ENCODE measurements at regions not wholly inside any gene's neighbourhood (a gene's known extent, or its start where the extent isn't known, plus 50 kb on each side); places are given as distances from the start of the nearest gene placed in this dataset.
"Not testable (repeated sequence)": the region's sequence is repeated elsewhere in the genome, so short reads cannot be mapped to it uniquely, and the experiment has no call there.

DNA sequence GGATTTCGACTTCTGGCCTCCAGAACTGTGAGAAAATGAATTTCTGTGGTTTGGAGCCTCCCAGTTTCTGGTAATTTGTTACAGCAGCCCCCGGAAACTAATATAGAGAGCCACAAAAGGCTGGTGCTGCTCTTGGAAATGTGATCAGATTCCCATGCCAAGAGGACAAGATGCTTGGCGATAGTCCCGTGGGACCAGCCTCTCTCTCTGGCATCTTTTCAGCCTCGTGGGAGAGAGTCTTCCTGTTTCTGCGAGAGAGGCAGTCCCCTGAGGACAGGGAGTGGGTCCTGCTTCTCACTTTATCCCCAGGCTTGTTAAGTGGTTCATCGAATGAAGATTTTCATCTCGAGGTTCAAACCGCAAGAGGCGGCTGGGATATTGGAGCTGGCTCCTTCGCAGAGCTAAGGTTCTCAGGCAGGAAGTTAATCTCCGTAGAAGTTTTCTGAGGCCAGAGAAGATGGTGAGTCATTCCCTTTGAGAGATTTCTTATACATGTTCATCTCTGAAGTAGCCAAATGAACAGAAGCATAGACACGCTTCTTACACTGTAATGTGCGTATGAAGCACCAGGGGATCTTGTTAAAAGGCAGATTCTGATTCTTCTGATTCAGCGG lies 211.6 kb upstream of the SDK2 start:
- no peak for DNase-seq

DNA sequence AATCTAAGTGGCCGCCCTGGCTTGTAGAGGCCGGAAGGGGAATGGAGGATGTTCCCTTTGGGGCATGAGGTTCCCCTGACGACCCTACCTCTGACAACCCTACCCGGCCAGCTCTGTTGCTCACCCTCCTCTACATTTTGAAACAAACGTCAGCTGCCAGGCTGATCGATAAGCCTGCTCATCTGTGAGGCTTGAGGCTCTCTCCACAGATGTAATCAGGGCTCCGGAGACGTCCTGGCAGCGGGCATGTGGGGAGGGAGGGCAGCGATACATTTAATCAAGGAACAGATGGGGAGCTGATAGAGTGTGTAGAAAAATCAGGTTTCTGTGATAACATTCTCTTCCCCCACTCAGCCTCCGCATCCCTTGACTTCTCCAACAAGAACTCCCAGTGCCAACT lies 212.3 kb upstream of the SDK2 start:
- no peak for DNase-seq

DNA sequence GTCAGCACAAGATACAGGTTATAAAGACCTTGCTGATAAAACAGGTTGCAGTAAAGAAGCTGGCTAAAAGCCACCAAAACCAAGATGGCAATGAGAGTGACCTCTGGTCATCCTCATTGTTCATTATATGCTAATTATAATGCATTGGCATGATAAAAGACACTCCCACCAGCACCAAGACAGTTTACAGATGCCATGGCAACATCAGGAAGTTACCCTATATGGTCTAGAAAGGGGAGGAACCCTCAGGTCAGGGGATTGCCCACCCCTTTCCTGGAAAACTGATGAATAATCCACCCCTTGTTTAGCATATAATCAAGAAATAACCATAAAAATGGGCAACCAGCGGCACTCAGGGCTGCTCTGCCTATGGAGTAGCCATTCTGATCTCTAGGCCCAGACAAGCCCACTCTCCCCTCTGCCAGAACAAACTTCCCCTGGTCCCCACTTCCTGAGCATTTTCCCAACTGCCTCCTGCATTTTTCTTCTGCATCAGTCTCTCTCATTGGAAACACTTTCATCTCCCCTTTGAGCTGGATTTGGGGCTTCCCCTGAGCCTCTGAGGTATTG lies 215.3 kb upstream of the SDK2 start:
- not testable (repeated sequence) for DNase-seq

DNA sequence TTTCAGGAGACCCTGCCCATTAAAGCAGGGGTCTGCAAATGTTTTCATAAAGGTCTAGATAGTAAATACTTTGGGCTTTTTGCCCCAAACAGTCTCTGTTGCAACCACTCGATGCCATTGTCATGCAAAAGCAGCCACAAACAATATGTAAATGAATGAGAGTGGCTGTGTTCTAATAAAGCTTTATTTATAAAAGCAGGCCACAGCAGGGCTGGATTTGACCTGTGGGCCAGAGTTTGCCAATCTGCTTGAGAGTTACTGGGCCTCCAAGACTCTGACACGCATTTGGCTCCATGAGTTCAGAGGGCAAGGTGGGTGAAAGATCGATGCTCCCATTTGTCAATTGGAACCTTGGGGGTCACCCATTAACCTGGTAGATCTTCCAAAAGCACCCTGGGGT lies 217.3 kb upstream of the SDK2 start:
- no peak for DNase-seq

DNA sequence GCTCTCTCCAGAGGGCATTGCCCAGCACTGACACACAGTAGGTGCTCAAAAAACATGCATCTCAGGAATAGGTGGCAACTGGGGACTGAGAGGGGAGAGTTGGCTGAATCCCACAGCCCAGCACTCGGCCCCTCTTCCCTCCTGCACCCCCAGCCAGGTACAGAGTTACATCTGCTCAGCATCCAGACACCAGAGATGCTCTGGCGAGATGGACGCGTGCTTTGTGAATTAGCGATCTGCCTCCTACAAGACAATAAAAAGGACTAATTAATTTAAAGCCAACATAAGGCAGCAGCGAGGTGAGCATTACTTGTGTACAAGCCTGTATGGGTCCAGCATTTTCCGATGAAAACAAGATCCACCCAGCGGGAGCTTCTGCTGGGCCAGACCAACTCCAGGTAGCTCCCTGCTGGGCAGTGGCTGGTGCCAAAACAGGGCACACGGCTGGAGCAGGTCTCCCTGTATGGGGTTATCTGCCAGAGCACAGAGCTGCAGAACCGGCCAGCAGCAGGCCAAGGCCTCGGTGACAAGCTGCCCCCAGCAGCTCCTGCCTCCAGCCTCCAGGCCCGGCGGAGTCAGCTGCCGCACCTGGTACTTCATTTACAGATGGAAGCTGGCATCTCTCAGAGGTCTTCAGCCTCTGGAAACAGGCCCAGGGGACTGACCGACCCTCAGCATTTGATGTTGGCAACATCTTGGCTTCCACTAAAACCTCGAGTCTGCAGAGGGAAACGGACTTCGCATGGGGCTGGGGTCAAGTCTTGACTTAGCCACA lies 219.7 kb upstream of the SDK2 start:
- no peak for DNase-seq

DNA sequence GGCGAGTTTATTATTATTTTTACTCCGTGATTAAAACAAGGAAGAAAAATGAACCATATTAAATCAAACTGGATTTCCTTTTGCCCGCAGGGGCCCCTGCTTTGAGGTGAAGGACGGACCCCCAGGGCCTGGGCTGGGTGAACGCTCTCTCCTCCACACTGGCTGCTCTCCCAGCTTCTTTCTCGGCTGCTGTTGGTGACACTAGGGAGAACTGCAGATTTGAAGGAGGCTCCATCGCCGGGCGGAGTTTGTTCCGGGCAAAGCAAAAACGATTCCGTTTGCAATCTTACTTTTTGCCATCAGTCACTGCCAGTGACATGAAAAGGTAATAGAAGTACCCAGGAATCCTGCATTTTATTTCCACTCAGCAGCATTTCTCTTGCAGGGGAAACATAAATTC lies 221.6 kb upstream of the SDK2 start:
- no peak for DNase-seq

DNA sequence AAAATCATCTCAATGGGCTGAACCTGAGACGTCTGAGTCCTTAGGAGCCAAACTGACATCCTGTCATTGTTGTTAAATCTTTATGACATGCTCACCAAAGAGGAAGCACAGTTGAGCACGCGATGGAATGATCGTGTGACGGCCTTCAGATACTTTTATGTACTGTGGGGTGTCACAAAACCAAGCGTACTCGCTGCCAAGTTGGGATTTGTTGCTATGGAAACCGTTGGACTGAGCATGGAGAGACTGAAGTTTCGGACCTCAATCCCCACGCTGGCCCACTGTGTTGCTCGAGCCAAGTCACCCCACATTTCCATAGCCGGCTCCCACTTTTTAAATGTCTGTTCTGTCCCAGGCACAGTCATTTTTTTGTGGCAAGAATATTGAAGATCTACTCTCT lies 222.8 kb upstream of the SDK2 start:
- no peak for DNase-seq

DNA sequence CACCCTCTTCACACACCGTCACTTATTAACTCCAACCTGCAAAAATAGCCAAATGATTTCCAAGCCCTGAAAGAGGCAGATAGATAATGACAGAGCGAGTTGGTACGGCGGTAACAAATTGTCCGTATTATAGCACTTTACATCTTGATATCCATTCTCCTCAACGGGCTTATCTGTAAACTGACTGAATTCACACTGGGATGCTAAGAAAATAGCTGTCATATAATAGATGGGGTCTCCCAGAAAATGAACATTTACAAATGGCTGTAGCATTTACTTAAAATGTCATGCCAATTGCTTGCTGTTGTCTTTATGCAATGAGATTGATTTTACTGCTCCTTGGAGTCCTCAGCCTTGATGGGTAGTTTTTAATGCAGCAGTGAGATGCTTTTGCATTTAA lies 225.8 kb upstream of the SDK2 start:
- no peak for DNase-seq

DNA sequence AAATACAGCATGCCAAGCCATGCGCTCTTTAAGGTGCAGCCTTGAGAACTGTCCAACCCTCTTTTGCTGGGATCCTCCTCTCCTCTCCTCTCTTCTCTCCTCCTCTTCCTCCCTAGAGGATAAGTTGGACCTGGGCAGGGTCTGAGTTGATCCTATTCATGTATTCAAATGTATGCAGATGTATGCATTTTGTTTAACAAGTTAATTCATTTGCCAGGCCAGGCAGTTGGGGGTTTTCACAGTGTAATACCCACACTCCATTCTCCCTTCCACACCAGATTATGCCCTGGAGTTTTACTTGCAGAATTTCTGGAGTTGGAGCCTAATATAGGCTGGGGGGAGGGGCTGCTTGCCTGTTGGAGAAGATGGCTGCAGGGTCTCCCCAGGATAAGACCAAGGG lies 226.2 kb upstream of the SDK2 start:
- DNase-seq = no peak

DNA sequence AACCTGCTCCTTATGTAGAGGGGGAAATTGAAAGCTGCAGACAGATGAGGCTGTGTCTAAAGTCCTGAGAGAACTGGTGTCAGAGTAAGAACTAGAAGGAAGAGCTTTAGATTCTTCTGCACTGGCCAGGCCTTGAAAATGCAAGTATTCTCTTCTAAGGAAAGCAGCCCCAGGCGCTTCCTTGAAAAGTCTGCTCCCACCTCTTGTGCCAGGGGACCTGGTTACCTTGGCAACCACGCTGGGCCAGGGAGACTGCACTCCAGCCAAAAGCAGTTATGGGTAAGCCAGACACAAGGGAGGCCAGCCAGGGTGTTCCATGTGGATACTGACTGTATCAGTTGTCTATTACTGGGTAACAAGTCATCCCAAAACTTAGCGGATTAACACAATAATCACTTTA lies 228.6 kb upstream of the SDK2 start:
- no peak for DNase-seq

DNA sequence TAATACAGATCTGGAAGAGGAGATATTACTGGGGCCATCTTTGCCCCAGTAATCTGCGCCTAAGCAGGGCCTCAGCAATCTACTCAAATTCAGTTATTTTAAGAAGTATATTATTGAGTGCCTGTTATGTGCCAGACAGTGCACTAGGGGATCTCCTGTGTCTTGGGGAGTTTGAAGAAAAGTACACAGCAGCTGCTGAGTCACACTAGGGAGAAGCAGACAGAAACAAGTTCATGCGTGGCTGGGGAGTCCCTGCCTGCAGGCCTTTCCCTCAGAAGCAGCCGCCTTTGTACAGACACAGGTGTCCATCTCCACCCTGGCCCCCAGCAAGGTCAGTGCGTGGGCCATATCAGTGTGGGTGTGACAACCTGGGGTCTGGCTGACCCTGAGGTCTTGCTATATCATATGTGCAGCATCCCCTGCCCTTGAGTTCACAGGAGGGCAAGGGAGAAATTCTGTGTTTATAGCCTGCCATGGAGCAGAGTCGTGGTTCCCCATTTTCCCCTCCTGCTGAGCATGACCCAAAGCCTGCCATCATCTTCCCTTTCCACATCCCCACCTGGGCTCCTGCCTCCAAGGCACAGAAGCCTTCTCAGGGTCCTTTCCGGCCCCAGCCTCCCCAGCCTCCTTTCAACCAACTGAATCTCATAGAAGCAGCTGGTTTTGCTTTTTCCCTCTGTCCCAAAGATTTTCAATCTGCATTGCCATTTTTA lies 229.9 kb upstream of the SDK2 start:
- no peak for DNase-seq

DNA sequence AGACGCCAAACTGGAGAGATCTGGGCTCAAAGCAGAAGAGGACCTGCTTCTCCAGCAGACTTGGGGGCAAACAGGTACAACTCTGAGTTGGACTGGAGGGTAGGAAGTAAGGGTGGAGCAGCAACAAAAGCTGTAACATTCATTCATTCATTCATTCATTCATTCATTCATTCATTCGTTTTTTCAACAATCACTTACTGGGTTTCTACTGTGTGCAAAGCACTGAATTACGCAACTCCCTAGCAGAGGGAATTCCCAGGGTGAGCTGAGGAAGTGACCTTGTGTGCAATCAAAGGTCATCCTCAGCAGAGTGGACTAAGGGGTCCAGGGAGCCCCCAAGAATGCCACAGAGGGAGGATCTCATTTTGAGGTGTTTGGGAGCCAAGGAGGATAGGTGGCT lies 231.1 kb upstream of the SDK2 start:
- DNase-seq = no peak

DNA sequence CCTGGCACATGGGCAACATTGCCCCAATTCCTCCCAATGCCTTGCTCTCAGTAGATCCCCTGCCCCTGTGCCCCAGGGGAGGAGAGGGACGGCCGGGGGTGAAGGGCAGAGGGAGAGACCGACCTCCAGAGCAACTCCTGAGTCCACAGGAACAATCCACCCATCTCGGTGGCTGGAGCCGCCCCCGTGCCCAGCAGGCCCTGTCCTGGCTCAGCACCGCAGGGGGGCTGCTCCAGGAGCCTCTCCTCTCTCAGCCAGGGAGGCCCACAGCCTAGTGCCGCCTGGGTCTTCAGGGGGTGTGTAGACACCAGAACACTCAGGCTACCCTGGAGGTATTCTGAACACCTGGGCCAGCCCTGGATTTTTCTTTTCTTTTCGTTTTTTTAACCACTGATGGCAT lies 233.7 kb upstream of the SDK2 start:
- DNase-seq = no peak

DNA sequence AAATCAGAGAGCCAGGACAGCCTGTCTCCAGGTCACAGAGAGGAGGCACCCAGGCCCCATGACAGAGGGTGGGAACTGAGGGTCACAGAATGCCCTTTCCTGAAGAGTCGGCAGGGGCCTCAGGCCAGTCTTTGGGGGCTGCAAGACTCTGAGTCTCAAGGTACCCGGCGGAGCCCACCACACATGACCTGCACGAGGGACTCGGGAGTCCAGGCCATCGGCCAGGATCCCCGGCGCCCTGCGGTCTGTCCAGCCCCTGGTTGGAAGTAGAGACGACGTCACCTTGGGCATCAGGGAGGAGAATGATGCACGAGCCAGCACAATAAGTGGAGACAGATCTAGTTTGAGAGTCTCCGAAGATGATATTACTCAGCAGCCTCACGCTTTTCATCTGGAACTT lies 234.7 kb upstream of the SDK2 start:
- DNase-seq = no peak

DNA sequence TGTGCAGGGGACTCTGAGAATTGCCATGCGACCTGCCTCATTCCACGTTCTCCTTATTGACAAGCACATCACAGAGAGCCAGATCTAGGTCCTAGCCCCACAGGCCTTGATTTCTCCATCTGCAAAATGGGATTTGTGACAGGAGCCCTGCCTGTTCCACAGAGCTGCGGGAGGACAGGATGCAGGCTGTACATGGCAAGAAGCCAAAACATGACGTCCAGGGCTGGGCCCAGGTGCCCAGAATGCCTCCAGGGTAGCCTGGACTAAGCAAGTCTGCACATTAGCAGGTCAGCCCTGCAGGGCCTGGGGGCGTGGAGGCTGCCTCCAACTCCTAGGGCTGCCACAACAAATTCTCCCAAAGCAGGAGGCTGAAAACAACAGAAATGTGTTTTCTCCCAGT lies 235.7 kb upstream of the SDK2 start:
- no peak for DNase-seq

DNA sequence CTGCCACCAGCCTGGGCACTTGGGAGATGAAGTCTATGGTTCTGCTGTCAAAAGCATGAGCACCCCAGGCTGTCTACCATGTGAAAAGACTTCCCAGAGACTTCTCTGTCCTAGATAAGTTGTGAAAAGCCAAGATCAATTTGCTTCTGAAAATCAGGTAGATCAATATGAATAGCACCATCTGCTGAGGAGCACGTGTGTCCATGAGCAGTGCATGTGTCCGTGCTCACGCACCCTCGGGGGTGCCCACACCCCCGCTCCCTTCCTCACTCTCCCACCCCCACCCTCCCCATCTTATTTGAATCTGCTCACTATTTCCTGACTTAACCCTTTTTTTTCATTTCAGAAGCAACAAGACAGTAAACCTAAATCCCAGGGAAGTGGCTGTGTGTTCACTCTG lies 238.3 kb upstream of the SDK2 start:
- no peak for DNase-seq

DNA sequence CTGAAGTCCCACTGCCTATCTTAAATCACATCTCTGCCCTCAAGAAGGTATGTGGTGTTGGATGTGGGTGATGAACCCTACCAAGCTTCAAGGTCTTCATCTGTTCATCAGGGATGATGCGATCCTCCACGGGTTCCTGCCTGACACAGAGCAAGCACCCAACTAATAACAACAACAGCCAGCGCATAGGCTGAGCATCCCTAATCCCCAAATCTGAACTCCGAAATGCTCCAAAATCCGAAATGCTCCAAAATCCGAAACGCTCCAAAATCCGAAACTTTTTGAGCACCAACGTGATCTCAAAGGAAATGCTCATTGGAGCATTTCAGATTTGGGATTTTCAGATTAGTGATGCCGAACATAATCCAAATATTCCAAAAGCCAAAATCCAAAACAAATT lies 238.9 kb upstream of the SDK2 start:
- DNase-seq = no peak

DNA sequence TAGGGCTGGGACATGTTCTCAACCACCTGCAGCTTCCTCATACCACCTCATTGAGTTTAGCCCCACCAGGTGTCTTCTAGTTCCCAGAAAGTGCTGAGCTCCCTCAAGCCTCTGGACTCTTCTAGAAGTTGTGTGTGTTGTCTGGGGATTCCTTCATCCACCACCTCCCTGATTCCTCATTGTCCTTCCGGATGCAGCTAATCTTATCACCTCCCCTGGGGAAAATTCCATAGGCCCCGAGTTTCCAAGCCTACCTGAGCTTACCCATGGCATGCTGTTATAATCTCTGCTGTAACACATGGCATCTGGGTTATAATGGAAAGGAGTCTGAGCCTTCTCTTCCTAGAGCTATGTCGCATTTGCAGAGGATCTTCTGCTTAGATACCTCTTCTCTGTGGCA lies 243.5 kb upstream of the SDK2 start:
- DNase-seq = no peak

DNA sequence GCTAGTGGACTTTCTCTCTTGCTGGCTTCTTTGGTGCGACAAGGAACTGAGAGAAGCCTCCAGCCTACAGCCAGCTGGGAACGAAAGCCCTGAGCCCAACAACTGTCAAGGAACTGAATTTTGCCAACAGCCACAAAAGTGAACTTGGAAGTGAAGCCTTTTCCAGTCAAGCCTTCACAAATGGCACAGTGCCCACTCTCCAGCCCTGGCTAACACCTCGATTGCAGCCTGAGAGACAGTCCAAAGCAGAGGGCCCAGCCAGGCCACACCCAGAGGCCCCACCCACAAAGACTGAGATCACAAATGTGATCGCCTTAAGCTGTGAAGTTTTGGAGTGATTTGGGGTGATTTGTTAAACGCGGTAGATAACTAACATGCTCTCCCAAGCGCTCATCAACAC lies 244.6 kb upstream of the SDK2 start:
- no peak for DNase-seq

DNA sequence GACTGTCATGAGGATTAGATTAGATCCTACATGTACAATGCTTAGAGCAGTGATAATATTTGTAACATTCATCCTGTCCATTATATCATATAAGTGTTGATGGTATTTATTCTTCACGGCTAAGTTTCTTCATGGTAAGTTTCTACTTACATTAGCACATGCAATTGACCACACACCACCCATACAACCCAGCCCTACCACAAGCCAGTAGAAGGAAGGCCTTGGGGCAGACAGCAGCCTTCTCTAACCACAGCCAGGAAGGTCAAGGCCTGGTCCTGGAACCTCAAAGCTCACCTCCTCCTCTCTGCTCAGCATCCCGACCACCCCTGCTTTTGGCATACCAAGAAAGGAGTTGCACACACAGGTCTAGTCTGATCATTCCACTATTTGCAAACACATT lies 245.2 kb upstream of the SDK2 start:
- DNase-seq = no peak

DNA sequence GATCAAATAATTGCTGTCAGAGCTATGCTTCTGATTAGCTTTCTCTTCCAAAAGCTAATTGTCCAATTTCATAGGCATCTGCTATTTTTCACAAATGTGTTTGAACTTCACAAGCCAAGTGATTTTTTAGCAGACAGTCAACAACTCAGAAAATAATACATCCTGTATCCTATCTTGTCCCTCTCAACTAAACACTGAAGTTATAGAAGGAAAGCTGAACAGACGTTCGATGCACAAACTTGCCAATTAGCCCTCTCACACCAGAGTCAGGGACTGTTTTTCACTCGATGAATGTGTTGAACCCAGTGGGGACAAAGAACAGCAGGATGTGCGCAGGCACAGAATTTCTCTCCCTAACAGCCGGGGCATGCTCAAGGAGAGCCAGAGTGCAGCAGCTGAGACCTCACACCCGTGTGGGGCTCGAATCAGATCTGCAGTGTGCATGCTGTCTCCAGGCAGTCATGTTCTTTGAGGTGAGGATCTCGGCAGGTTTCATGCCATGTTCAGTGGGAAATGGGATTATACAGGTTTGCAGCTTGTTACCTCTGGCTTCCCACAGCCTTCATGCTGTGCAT lies 246.7 kb upstream of the SDK2 start:
- no peak for DNase-seq

DNA sequence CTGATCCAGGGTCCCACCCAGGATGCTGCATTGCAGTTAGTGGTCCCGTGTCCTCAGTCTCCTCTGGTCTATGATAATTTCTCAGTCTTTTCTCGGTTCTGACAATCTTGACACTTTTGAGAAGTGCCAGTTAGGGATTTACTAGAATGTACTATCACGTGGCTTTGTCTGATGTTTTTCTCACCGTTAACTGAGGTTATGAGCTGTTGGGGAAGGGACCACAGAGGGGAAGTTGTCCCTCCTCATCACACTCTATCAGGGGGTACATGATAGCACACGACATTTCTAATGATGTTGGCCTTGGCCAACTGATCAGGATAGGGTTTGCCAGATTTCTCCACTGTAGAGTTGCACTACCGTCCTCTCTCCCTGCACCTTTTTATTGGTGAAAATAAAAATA lies 250.9 kb upstream of the SDK2 start:
- DNase-seq = no peak

DNA sequence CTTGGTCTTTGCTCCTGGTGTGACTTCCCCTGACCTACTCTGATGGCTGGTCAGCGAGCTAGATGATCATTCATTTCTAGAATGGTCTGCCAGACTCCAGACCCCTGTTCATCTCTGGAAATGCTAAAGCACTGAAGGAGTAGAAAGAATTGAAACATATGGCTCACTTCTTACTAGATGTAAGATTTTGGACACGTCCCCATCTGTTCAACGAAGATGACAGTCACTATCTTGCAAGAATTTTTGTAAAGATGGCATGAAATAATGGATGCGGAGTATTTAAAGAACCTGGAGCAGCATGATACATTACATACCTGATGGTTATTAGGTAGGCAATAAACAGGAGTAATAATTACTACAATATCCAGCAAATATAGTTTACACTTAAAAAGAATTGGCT lies 252.7 kb upstream of the SDK2 start:
- no peak for DNase-seq

DNA sequence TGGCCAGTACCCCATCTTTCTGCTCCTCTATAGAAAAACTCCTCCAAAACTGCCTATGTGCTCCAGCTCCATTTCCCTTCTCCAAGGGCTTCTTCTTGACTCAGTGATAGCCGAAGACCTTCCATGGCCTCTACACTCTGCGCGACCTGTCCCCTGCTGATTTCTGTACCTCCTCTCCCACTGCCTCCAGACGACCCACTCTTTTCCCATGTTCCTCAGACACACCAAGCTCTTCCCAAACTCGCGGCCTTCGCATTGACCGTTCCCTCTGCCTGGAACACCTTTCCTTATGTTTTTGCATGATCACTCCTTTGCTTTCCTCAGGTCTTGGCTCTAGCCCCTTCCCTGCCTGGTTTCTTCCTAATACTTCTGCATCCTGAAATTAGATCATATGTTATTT lies 255.6 kb upstream of the SDK2 start:
- no peak for DNase-seq

Data from kidney glomerular epithelial cell (primary cell).